MM.1S (cell line): ENCODE measurements at regions not wholly inside any gene's neighbourhood (a gene's known extent, or its start where the extent isn't known, plus 50 kb on each side); places are given as distances from the start of the nearest gene placed in this dataset.

Source experiments
- DNase-seq: peaks from one replicate; pipeline ENCODE4 v3.0.0-alpha.2; 2015
- H2AFZ ChIP-seq: fragments of 300-600 bp; sonication (generic); 2 replicates; pipeline ENCODE4 v1.6.0; 2016; ENCODE audit warnings: antibody characterized with exemption, low read length
- H3F3A ChIP-seq: fragments of 300-600 bp; sonication (generic); 2 replicates; pipeline ENCODE4 v1.6.1; 2016; ENCODE audit warnings: mild to moderate bottlenecking, antibody characterized with exemption, low read length, moderate library complexity, mixed read lengths; ENCODE audit not compliant: insufficient read depth
- H3K27ac ChIP-seq: fragments of 300-600 bp; sonication (generic); 2 replicates; pipeline ENCODE4 v1.5.1; 2016; ENCODE audit warnings: mild to moderate bottlenecking, low read length
- H3K27me3 ChIP-seq: fragments of 300-600 bp; sonication (generic); replicated peaks from 2 replicates; pipeline ENCODE4 v1.6.0; 2016; ENCODE audit warnings: low read length; ENCODE audit not compliant: insufficient read depth
- H3K36me3 ChIP-seq: fragments of 300-600 bp; sonication (generic); replicated peaks from 2 replicates; pipeline ENCODE4 v1.6.1; 2016; ENCODE audit warnings: mild to moderate bottlenecking, low read length, mixed read lengths; ENCODE audit not compliant: insufficient read depth
- H3K4me1 ChIP-seq: fragments of 300-600 bp; sonication (generic); 2 replicates; pipeline ENCODE4 v1.6.1; 2016; ENCODE audit warnings: low read length, mixed read lengths
- H3K4me2 ChIP-seq: fragments of 300-600 bp; sonication (generic); 2 replicates; pipeline ENCODE4 v1.6.0; 2016; ENCODE audit warnings: low read depth, low read length
- H3K4me3 ChIP-seq: fragments of 300-600 bp; sonication (generic); 2 replicates; pipeline ENCODE4 v1.5.1; 2016; ENCODE audit warnings: low read length, mixed read lengths
- H3K79me2 ChIP-seq: fragments of 300-600 bp; sonication (generic); 2 replicates; pipeline ENCODE4 v1.6.1; 2016; ENCODE audit warnings: mixed run types, low read length, mixed read lengths
- H3K9ac ChIP-seq: fragments of 300-600 bp; sonication (generic); 2 replicates; pipeline ENCODE4 v1.6.1; 2016; ENCODE audit warnings: low read length, mixed read lengths
- H3K9me2 ChIP-seq: fragments of 300-600 bp; sonication (generic); replicated peaks from 2 replicates; pipeline ENCODE4 v1.6.1; 2016; ENCODE audit warnings: mild to moderate bottlenecking, low read length, mixed read lengths; ENCODE audit not compliant: insufficient read depth
- H3K9me3 ChIP-seq: fragments of 300-600 bp; sonication (generic); replicated peaks from 2 replicates; pipeline ENCODE4 v1.6.1; 2016; ENCODE audit warnings: mild to moderate bottlenecking, low read length, mixed read lengths; ENCODE audit not compliant: insufficient read depth
- H4K20me1 ChIP-seq: fragments of 300-600 bp; sonication (generic); 2 replicates; pipeline ENCODE4 v1.6.1; 2016; ENCODE audit warnings: mild to moderate bottlenecking, low read length, moderate library complexity, mixed read lengths; ENCODE audit not compliant: insufficient read depth
- EZH2 ChIP-seq: fragments of 300-600 bp; sonication (generic); optimal IDR thresholded peaks from 2 replicates; pipeline ENCODE3; 2017; ENCODE audit warnings: low read depth, mild to moderate bottlenecking, antibody characterized with exemption, low read length, mixed read lengths
- EZH2phosphoT487 ChIP-seq: fragments of 300-600 bp; sonication (generic); IDR thresholded peaks from 2 replicates; pipeline ENCODE4 v1.6.1; 2018; ENCODE audit warnings: antibody characterized with exemption, low read length
- TF ChIP-seq, protein P1 (sequence below): fragments of 300-600 bp; sonication (generic); IDR thresholded peaks from 2 replicates; pipeline ENCODE4 v1.5.1; 2016; ENCODE audit warnings: antibody characterized with exemption, low read length, mixed read lengths

DNA sequence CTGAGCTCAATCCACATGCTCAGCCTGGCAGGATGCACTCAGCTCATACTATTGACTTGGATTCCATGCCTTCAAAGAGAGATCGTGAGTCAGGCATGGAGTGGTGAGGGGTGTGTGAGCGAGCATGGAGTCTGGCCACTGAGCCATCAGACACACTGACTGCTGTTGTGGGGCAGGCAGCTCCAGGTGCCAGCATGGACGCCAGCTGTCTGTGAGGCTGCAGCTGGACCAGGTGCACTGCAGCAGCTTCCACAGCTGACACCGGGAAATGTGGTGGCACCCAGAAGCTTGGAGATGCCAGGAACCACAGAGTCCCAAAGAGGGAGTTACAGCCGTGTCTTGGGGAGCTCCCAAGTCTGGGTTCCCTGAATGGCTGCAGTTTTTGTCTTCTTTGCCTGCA is 1026.4 kb upstream of the ADGRL3 start:
- Histone ChIP-seq H4K20me1 (no peaks in the 10 kb centered on the region), H3K27ac (no peak overlapping the region), H3K9ac (no peak overlapping the region), H3K9me2 (no peaks in the 10 kb centered on the region), H3K4me2 (no peak overlapping the region), H3K4me3 (no peak overlapping the region), H3K79me2 (no peaks in the 10 kb centered on the region), H2AFZ (no peak overlapping the region), H3K27me3 (no peaks in the 10 kb centered on the region), H3K36me3 (no peaks in the 10 kb centered on the region), H3K9me3 (no peaks in the 10 kb centered on the region), H3F3A (no peaks in the 10 kb centered on the region), H3K4me1 (no peaks in the 10 kb centered on the region)
- DNase-seq = no peak
- TF ChIP-seq, protein P1, sequence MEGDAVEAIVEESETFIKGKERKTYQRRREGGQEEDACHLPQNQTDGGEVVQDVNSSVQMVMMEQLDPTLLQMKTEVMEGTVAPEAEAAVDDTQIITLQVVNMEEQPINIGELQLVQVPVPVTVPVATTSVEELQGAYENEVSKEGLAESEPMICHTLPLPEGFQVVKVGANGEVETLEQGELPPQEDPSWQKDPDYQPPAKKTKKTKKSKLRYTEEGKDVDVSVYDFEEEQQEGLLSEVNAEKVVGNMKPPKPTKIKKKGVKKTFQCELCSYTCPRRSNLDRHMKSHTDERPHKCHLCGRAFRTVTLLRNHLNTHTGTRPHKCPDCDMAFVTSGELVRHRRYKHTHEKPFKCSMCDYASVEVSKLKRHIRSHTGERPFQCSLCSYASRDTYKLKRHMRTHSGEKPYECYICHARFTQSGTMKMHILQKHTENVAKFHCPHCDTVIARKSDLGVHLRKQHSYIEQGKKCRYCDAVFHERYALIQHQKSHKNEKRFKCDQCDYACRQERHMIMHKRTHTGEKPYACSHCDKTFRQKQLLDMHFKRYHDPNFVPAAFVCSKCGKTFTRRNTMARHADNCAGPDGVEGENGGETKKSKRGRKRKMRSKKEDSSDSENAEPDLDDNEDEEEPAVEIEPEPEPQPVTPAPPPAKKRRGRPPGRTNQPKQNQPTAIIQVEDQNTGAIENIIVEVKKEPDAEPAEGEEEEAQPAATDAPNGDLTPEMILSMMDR = no peak
- no peak for TF ChIP-seq EZH2
- no peak for TF ChIP-seq EZH2phosphoT487

DNA sequence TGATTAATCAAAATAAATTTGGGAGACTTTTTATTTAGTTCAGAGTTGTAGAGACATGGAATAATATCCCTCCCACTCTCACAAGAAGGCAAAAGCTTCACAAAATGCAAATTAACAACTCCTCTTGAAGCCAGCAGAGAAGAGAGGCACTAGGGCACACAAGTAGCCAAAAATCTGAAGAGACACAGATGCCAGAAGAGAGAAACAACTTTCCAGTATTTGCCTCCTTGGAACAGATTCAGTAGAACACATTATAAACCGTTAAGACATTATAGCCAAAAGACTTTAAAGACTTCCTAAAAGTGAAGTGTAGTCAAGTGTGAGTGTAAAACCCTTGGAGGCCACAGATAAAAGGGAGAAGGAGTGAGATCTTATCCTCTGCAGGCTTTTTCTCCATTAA is 1024.9 kb upstream of the ADGRL3 start:
- Histone ChIP-seq H3K9ac (no peak overlapping the region), H3K4me2 (no peak overlapping the region), H4K20me1 (no peaks in the 10 kb centered on the region), H3K36me3 (no peaks in the 10 kb centered on the region), H3K27ac (no peak overlapping the region), H3K4me1 (no peaks in the 10 kb centered on the region), H2AFZ (no peak overlapping the region), H3K4me3 (no peak overlapping the region), H3K79me2 (no peaks in the 10 kb centered on the region), H3K9me3 (no peaks in the 10 kb centered on the region), H3F3A (no peaks in the 10 kb centered on the region), H3K9me2 (no peaks in the 10 kb centered on the region), H3K27me3 (no peaks in the 10 kb centered on the region)
- DNase-seq = no peak
- TF ChIP-seq EZH2 (no peak), EZH2phosphoT487 (no peak)
- TF ChIP-seq, protein P1 = no peak

DNA sequence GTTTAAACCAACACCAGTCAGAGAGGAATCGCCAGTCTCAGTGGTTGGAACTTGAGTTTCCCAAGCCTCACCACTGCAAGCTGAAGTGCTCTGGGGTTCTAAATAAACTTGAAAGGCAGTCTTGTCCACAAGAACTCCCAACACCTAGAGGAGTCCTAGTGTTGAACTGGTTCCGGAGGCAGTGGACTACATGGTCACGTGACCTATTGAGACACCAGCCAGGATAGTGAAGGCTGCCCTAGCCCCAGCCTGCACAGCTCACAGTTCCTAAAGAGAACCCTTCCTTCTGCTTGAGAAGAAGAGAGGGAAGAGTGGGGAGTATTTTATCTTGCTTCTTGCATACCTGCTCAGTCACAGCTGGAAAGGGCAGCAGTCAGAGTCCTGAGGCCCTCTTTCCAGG is 1012.7 kb upstream of the ADGRL3 start:
- no peak overlapping the region for H2AFZ ChIP-seq
- no peak overlapping the region for H3K27ac ChIP-seq
- H3K9me3 ChIP-seq = no peaks in the 10 kb centered on the region
- H3K9me2 ChIP-seq = no peaks in the 10 kb centered on the region
- no peaks in the 10 kb centered on the region for H3F3A ChIP-seq
- H3K36me3 ChIP-seq = no peaks in the 10 kb centered on the region
- DNase-seq = no peak
- no peaks in the 10 kb centered on the region for H3K79me2 ChIP-seq
- TF ChIP-seq, protein P1 = no peak
- TF ChIP-seq EZH2 (no peak), EZH2phosphoT487 (no peak)
- H3K4me3 ChIP-seq = no peak overlapping the region
- H3K4me2 ChIP-seq = no peak overlapping the region
- no peaks in the 10 kb centered on the region for H3K27me3 ChIP-seq
- no peak overlapping the region for H3K9ac ChIP-seq
- no peaks in the 10 kb centered on the region for H4K20me1 ChIP-seq
- H3K4me1 ChIP-seq = no peaks in the 10 kb centered on the region

DNA sequence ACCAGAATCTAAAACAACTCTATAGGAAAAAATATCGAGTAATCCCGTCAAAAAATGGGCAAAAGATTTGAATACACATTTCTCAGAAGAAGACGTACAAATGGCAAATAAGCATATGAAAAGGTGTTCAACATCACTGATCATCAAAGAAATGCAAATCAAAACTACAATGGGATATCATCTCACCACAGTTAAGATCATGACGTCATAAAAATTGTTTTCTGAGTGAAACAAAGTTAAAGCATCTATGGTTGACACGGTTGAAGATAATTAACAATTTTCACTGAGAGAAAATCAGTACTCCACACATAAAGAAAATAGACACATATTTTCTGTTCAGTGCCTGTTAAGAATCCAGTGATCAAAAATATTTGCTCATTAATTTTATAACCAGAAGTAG is 1010.8 kb upstream of the ADGRL3 start:
- no peak overlapping the region for H3K4me2 ChIP-seq

More for the DNA sequence above, 1010.8 kb upstream of the ADGRL3 start:
- no peak for DNase-seq
- H2AFZ ChIP-seq = no peak overlapping the region
- H3K9me2 ChIP-seq = no peaks in the 10 kb centered on the region
- TF ChIP-seq, protein P1 = no peak
- TF ChIP-seq EZH2phosphoT487 (no peak), EZH2 (no peak)
- H3K27me3 ChIP-seq = no peaks in the 10 kb centered on the region
- H3K36me3 ChIP-seq = no peaks in the 10 kb centered on the region
- H3K4me1 ChIP-seq = no peaks in the 10 kb centered on the region
- H3K9me3 ChIP-seq = no peaks in the 10 kb centered on the region
- H3K9ac ChIP-seq = no peak overlapping the region
- no peaks in the 10 kb centered on the region for H4K20me1 ChIP-seq
- H3K27ac ChIP-seq = no peak overlapping the region
- no peaks in the 10 kb centered on the region for H3K79me2 ChIP-seq
- H3K4me3 ChIP-seq = no peak overlapping the region
- no peaks in the 10 kb centered on the region for H3F3A ChIP-seq
